Skeletal muscle cell (primary cell): ENCODE measurements at regions not wholly inside any gene's neighbourhood (a gene's known extent, or its start where the extent isn't known, plus 50 kb on each side); places are given as distances from the start of the nearest gene placed in this dataset.
A peak's percentile ranks its signal among the peaks of the same experiment; 100 is the strongest.
"Not testable (repeated sequence)": the region's sequence is repeated elsewhere in the genome, so short reads cannot be mapped to it uniquely, and the experiment has no call there.

Experiments
- DNase-seq: peaks from one replicate; pipeline ENCODE4 v3.0.0-alpha.2; 2010; ENCODE audit warnings: low read depth
- H3K4me3 ChIP-seq: 2 replicates; pipeline ENCODE4 v1.5.1; 2011; ENCODE audit warnings: low read depth, mild to moderate bottlenecking, control low read depth, low read length, moderate library complexity

- DNase-seq: not testable (repeated sequence)
Observed at GRCh38 chr3:144749536-144750253, 778.1 kb downstream of the DIPK2A start.

GRCh38 chr3:144754076-144754783 is 782.6 kb downstream of the DIPK2A start:
- no peak overlapping the region for H3K4me3 ChIP-seq
- DNase-seq: no peak

More at GRCh38 chr3:144749536-144750253, 778.1 kb downstream of the DIPK2A start:
- H3K4me3 ChIP-seq: not testable (repeated sequence)

- no peak for DNase-seq
- H3K4me3 ChIP-seq: no peak overlapping the region
Observed at GRCh38 chr3:144756704-144757440, 785.2 kb downstream of the DIPK2A start.

GRCh38 chr3:144760831-144761230 is 789.2 kb downstream of the DIPK2A start:
- no peak for DNase-seq
- H3K4me3 ChIP-seq: no peak overlapping the region

- no peak for DNase-seq
Observed at GRCh38 chr3:144762091-144762490, 790.5 kb downstream of the DIPK2A start.

GRCh38 chr3:144763878-144764454 is 792.3 kb downstream of the DIPK2A start:
- no peak overlapping the region for H3K4me3 ChIP-seq
- no peak for DNase-seq

More at GRCh38 chr3:144762091-144762490, 790.5 kb downstream of the DIPK2A start:
- H3K4me3 ChIP-seq: no peak overlapping the region

GRCh38 chr3:144770281-144770680 is 798.7 kb downstream of the DIPK2A start:
- peak; percentile 18 for DNase-seq
- H3K4me3 ChIP-seq: no peak overlapping the region

- H3K4me3 ChIP-seq: no peak overlapping the region
- DNase-seq: no peak
Observed at GRCh38 chr3:144770915-144771351, 799.3 kb downstream of the DIPK2A start.

- H3K4me3 ChIP-seq: no peak overlapping the region
- no peak for DNase-seq
Observed at GRCh38 chr3:144771381-144771870, 799.8 kb downstream of the DIPK2A start.

GRCh38 chr3:144772372-144772771 is 800.7 kb downstream of the DIPK2A start:
- H3K4me3 ChIP-seq: no peak overlapping the region
- DNase-seq: no peak

- no peak overlapping the region for H3K4me3 ChIP-seq
- DNase-seq: no peak
Observed at GRCh38 chr3:144773350-144773749, 801.7 kb downstream of the DIPK2A start.

GRCh38 chr3:144774897-144775296 is 803.3 kb downstream of the DIPK2A start:
- H3K4me3 ChIP-seq: no peak overlapping the region
- DNase-seq: no peak

- no peak for DNase-seq
- no peak overlapping the region for H3K4me3 ChIP-seq
Observed at GRCh38 chr3:144775551-144775950, 803.9 kb downstream of the DIPK2A start.

- DNase-seq: no peak
Observed at GRCh38 chr3:144777906-144778305, 806.3 kb downstream of the DIPK2A start.

GRCh38 chr3:144791034-144791433 is 819.4 kb downstream of the DIPK2A start:
- H3K4me3 ChIP-seq: no peak overlapping the region
- no peak for DNase-seq

More at GRCh38 chr3:144777906-144778305, 806.3 kb downstream of the DIPK2A start:
- no peak overlapping the region for H3K4me3 ChIP-seq

GRCh38 chr3:144801890-144802289 is 830.3 kb downstream of the DIPK2A start:
- no peak overlapping the region for H3K4me3 ChIP-seq
- no peak for DNase-seq

- no peak for DNase-seq
- no peak overlapping the region for H3K4me3 ChIP-seq
Observed at GRCh38 chr3:144809380-144809779, 837.8 kb downstream of the DIPK2A start.

GRCh38 chr3:144810160-144810559 is 838.5 kb downstream of the DIPK2A start:
- no peak overlapping the region for H3K4me3 ChIP-seq
- DNase-seq: no peak

GRCh38 chr3:144815655-144816054 is 844.0 kb downstream of the DIPK2A start:
- H3K4me3 ChIP-seq: no peak overlapping the region
- no peak for DNase-seq

GRCh38 chr3:144816323-144816722 is 844.7 kb downstream of the DIPK2A start:
- DNase-seq: no peak
- no peak overlapping the region for H3K4me3 ChIP-seq
